Retinal pigment epithelial cell (primary cell): ENCODE measurements at regions not wholly inside any gene's neighbourhood (a gene's known extent, or its start where the extent isn't known, plus 50 kb on each side); places are given as distances from the start of the nearest gene placed in this dataset.

Experiments used
- DNase-seq: peaks from one replicate; pipeline ENCODE4 v3.0.0-alpha.2; 2010; ENCODE audit warnings: low read depth
- H3K4me3 ChIP-seq: 2 replicates; pipeline ENCODE4 v1.5.1; 2011; ENCODE audit warnings: mild to moderate bottlenecking, low read length, control low read depth, moderate library complexity
- TF ChIP-seq, protein P1 (sequence below): conservative IDR thresholded peaks from 2 replicates; pipeline ENCODE4 v1.5.1; 2011; ENCODE audit warnings: low read depth, low read length, control low read depth, inconsistent platforms

DNA sequence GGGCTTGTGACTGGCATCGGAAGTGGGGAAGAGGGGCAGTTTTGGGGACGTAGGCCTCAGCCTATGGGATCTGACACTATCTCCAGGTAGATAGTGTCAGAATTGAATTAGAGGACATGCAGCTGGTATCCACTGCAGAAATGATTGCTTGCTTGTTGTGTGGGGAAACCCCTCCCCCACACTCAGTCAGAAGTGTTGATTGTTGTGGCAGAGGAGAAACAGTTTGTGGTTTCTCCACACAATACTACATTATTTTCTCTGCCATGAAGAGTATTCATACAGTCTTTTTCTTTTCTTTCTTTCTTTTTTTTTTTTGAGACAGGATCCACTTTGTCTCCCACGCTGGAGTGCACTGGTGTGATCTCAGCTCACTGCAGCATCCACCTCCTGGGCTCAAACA is 113.9 kb downstream of the ARRDC3 start:
- no peak for DNase-seq
- TF ChIP-seq, protein P1, sequence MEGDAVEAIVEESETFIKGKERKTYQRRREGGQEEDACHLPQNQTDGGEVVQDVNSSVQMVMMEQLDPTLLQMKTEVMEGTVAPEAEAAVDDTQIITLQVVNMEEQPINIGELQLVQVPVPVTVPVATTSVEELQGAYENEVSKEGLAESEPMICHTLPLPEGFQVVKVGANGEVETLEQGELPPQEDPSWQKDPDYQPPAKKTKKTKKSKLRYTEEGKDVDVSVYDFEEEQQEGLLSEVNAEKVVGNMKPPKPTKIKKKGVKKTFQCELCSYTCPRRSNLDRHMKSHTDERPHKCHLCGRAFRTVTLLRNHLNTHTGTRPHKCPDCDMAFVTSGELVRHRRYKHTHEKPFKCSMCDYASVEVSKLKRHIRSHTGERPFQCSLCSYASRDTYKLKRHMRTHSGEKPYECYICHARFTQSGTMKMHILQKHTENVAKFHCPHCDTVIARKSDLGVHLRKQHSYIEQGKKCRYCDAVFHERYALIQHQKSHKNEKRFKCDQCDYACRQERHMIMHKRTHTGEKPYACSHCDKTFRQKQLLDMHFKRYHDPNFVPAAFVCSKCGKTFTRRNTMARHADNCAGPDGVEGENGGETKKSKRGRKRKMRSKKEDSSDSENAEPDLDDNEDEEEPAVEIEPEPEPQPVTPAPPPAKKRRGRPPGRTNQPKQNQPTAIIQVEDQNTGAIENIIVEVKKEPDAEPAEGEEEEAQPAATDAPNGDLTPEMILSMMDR = no peak
- H3K4me3 ChIP-seq = no peak overlapping the region

DNA sequence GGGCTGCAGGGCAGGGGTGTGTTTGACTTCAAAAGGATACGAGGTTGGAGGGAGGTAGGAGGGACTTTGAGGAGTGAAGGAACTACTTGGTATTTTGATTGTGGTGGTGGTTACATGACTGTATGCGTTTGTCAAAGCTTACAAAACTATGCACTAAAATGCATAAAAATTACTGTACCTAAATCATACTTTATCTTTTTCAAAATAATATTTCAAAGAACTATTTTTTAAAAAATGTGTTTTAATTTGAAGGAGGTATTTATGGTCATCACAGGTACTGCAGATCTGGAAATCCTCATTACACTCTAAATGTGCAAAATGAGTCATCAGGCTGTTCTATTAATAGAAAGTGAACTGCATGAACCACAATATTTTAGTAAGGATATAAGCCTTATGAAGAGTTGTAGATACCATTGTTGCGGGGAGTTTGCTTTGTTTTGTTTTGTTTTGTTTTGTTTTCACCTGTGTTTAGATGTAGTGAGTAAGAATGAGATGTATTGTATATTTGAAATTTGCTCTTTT is 116.9 kb downstream of the ARRDC3 start:
- TF ChIP-seq, protein P1 = peak; percentile 4
- DNase-seq = peak; percentile 53
- no peak overlapping the region for H3K4me3 ChIP-seq

DNA sequence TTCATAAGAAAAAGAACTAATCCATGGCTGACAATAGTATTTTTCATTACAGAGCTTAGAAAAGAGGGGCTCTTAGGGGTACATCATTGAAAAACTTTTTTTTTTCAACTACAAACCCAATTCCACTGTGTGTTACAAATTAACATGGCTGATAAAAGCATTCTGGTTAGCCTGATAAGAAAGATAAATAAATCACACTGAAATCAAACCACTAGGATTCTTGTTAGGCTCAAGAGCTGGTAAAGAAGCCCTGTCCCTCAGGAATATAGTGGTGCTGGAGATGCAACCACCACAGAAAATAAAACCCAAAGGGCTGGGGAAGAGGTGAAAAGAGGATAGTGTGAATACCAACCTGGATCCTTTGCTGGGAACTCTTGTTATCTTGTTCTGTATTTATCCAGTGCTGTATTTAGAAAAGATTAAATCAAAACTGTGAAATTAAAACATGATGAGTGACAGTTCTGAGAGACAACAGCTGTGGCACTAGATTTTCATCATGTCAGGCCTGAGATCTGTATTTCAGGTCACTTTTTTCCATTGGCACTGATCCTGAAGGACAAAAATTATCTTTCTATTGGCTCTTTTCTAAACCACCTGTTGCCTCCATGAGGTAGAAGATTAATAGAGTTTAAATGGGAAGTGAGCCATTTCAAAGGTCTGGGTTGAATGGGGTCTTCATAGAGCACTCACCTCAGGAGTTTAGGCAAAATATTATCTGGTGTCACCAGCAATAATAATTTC is 118.6 kb downstream of the ARRDC3 start:
- TF ChIP-seq, protein P1 = no peak
- no peak for DNase-seq
- H3K4me3 ChIP-seq = no peak overlapping the region

DNA sequence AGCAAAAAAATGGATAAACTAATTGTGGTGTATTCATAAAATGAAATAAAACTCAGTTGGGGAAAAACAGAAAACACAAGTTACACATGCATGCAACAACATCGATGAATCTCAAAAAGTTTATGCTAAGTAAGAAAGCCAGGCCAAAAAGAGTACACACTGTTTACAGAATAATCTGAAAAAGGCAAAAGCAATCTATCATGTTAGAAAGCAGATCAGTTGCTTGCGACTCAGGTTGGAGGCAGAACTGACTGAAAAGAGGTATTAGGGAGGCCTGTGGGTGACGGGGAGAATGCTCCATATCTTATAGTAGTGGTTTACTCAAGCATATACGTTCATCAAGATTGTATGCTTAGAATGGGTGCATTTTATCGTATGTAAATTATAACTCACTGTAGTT is 119.2 kb downstream of the ARRDC3 start:
- DNase-seq = no peak
- TF ChIP-seq, protein P1 = no peak
- no peak overlapping the region for H3K4me3 ChIP-seq

DNA sequence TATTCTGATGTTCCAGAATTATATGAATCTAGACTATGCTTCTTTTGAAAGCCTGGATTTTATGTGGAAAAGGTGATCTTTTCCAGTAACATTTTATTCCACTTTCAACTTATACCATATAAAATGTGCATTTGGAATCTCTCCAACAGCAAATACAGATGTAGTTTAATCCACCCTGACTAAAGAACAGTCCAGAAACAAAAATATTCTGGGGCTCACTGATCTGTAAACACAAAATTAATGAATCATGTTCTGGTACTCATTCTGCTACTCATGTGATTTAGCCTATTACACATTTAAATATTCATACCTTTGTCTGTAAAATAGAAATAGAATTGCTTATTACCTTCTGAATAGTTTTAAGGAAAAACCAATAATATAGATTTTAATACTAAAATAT is 125.8 kb downstream of the ARRDC3 start:
- no peak overlapping the region for H3K4me3 ChIP-seq
- no peak for DNase-seq
- TF ChIP-seq, protein P1 = no peak

DNA sequence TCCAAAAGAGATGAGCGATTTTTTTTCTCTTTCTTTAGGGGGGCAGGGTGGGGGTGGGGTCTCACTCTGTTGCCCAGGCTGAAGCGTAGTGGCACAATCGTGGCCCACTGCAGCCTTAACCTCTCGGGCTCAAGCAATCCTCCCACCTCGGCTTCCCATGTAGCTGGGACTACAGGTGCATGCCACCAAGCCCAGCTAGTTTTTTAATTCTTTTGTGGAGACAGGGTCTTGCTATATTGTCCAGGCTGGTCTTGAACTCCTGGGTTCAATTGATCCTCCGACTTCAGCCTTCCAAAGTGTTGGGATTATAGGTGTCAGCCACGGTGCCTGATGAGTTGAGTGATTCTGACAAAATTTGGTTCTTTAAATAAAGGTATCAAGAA is 127.0 kb downstream of the ARRDC3 start:
- DNase-seq = no peak
- TF ChIP-seq, protein P1 = no peak
- no peak overlapping the region for H3K4me3 ChIP-seq
